ENCODE measurements at regions not wholly inside any gene's neighbourhood (a gene's known extent, or its start where the extent isn't known, plus 50 kb on each side); places are given as distances from the start of the nearest gene placed in this dataset.

GRCh38 chr10:90414926-90415325, 442.9 kb downstream of the HTR7 start:
- H3K4me1 Mint-ChIP-seq (ENCODE audit: low read depth) = no peaks in the 10 kb centered on the region
- H3K27me3 Mint-ChIP-seq = no peaks in the 10 kb centered on the region
- peaks cover 3% of the 10 kb centered on the region for H3K9me3 Mint-ChIP-seq
- no peak for ATAC-seq (ENCODE audit: poor library complexity)
- CTCF ChIA-PET = no interaction called here
- Histone ChIP-seq H3K9me3 (ENCODE audit: control insufficient read depth in 1 of 2, insufficient read depth in 1 of 2, low read length in 2 of 2) (peaks cover 0 to 4% of the 10 kb centered on the region in 2 experiments), H3K27ac (ENCODE audit: low read depth in 1 of 2, low read length in 2 of 2) (no peak overlapping the region), H3K27me3 (ENCODE audit: control insufficient read depth in 1 of 2, insufficient read depth in 2 of 2, low read length in 2 of 2) (no peaks in the 10 kb centered on the region), H3K4me1 (ENCODE audit: insufficient read depth, low read length) (no peaks in the 10 kb centered on the region), H3K4me3 (ENCODE audit: low read length) (no peak overlapping the region), H3K36me3 (ENCODE audit: insufficient read depth, low read length) (no peaks in the 10 kb centered on the region)
- DNase-seq = no peak
- TF ChIP-seq, protein P1, sequence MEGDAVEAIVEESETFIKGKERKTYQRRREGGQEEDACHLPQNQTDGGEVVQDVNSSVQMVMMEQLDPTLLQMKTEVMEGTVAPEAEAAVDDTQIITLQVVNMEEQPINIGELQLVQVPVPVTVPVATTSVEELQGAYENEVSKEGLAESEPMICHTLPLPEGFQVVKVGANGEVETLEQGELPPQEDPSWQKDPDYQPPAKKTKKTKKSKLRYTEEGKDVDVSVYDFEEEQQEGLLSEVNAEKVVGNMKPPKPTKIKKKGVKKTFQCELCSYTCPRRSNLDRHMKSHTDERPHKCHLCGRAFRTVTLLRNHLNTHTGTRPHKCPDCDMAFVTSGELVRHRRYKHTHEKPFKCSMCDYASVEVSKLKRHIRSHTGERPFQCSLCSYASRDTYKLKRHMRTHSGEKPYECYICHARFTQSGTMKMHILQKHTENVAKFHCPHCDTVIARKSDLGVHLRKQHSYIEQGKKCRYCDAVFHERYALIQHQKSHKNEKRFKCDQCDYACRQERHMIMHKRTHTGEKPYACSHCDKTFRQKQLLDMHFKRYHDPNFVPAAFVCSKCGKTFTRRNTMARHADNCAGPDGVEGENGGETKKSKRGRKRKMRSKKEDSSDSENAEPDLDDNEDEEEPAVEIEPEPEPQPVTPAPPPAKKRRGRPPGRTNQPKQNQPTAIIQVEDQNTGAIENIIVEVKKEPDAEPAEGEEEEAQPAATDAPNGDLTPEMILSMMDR (IDR thresholded peaks at IDR 0.05) = no peak
- no peaks in the 10 kb centered on the region for H3K36me3 Mint-ChIP-seq (ENCODE audit: low read depth)
- POLR2A ChIA-PET = no interaction called here
- H3K4me3 Mint-ChIP-seq = no peak overlapping the region
- intact Hi-C loops (cut with DNase I, micrococcal nuclease) = no loop called here
- no peak overlapping the region for H3K27ac Mint-ChIP-seq

- TF ChIP-seq, protein P1 (IDR thresholded peaks at IDR 0.05) = no peak
- H3K4me3 Mint-ChIP-seq = no peak overlapping the region
- Histone ChIP-seq H3K4me3 (ENCODE audit: low read length) (no peak overlapping the region), H3K27me3 (ENCODE audit: control insufficient read depth in 1 of 2, insufficient read depth in 2 of 2, low read length in 2 of 2) (no peaks in the 10 kb centered on the region), H3K9me3 (ENCODE audit: control insufficient read depth in 1 of 2, insufficient read depth in 1 of 2, low read length in 2 of 2) (no peaks in the 10 kb centered on the region), H3K27ac (ENCODE audit: low read depth in 1 of 2, low read length in 2 of 2) (no peak overlapping the region), H3K36me3 (ENCODE audit: insufficient read depth, low read length) (no peaks in the 10 kb centered on the region), H3K4me1 (ENCODE audit: insufficient read depth, low read length) (no peaks in the 10 kb centered on the region)
- no peaks in the 10 kb centered on the region for H3K9me3 Mint-ChIP-seq
- ChIA-PET POLR2A (no interaction called here), CTCF (no interaction called here)
- no peaks in the 10 kb centered on the region for H3K27me3 Mint-ChIP-seq
- no peaks in the 10 kb centered on the region for H3K36me3 Mint-ChIP-seq (ENCODE audit: low read depth)
- intact Hi-C loops (cut with DNase I, micrococcal nuclease) = no loop called here
- DNase-seq (no peak), ATAC-seq (ENCODE audit: poor library complexity) (no peak)
- H3K27ac Mint-ChIP-seq = no peak overlapping the region
- H3K4me1 Mint-ChIP-seq (ENCODE audit: low read depth) = no peaks in the 10 kb centered on the region
These were observed 440.8 kb downstream of the HTR7 start for GRCh38 chr10:90417029-90417428.

- H3K27me3 Mint-ChIP-seq = no peaks in the 10 kb centered on the region
- no peak for DNase-seq
- H3K36me3 Mint-ChIP-seq (ENCODE audit: low read depth) = no peaks in the 10 kb centered on the region
- no peak overlapping the region for H3K27ac ChIP-seq (ENCODE audit: low read depth in 1 of 2, low read length in 2 of 2)
- no peaks in the 10 kb centered on the region for H3K4me1 Mint-ChIP-seq (ENCODE audit: low read depth)
- no peaks in the 10 kb centered on the region for H3K4me1 ChIP-seq (ENCODE audit: insufficient read depth, low read length)
- no peak for ATAC-seq (ENCODE audit: poor library complexity)
- no peaks in the 10 kb centered on the region for H3K9me3 Mint-ChIP-seq
- H3K27me3 ChIP-seq (ENCODE audit: control insufficient read depth in 1 of 2, insufficient read depth in 2 of 2, low read length in 2 of 2) = no peaks in the 10 kb centered on the region
- CTCF ChIA-PET = no interaction called here
- TF ChIP-seq, protein P1 (IDR thresholded peaks at IDR 0.05) = no peak
- H3K36me3 ChIP-seq (ENCODE audit: insufficient read depth, low read length) = no peaks in the 10 kb centered on the region
- H3K4me3 Mint-ChIP-seq = no peak overlapping the region
- no peak overlapping the region for H3K4me3 ChIP-seq (ENCODE audit: low read length)
- intact Hi-C loops (cut with DNase I, micrococcal nuclease) = no loop called here
- POLR2A ChIA-PET = no interaction called here
- H3K9me3 ChIP-seq (ENCODE audit: control insufficient read depth in 1 of 2, insufficient read depth in 1 of 2, low read length in 2 of 2) = no peaks in the 10 kb centered on the region
- H3K27ac Mint-ChIP-seq = no peak overlapping the region
These were observed 440.2 kb downstream of the HTR7 start for GRCh38 chr10:90417476-90418210.

Measured in CD4-positive, alpha-beta T cell (primary cell).